Neural progenitor cell (in vitro differentiated cells): ENCODE measurements at regions not wholly inside any gene's neighbourhood (a gene's known extent, or its start where the extent isn't known, plus 50 kb on each side); places are given as distances from the start of the nearest gene placed in this dataset.

Experiments
- DNase-seq: peaks from one replicate; pipeline ENCODE4 v3.0.0-alpha.2; 2016; ENCODE audit warnings: low spot score
- H2AFZ ChIP-seq: fragments of 200-600 bp; sonication (generic); replicated peaks from 2 replicates; pipeline ENCODE4 v1.6.1; 2016; ENCODE audit warnings: antibody characterized with exemption
- H3F3A ChIP-seq: fragments of 200-600 bp; sonication (generic); 2 replicates; pipeline ENCODE4 v1.6.1; 2016; ENCODE audit warnings: antibody characterized with exemption, low read depth
- H3K27ac ChIP-seq: fragments of 200-600 bp; sonication (generic); 2 replicates; pipeline ENCODE4 v1.5.1; 2016; ENCODE audit warnings: mild to moderate bottlenecking
- H3K27me3 ChIP-seq: fragments of 200-600 bp; sonication (generic); 2 replicates; pipeline ENCODE4 v1.6.1; 2016; ENCODE audit warnings: mild to moderate bottlenecking, moderate library complexity
- H3K36me3 ChIP-seq: fragments of 200-600 bp; sonication (generic); 2 replicates; pipeline ENCODE4 v1.5.1; 2016
- H3K4me1 ChIP-seq: fragments of 200-600 bp; sonication (generic); 2 replicates; pipeline ENCODE4 v1.6.1; 2016; ENCODE audit warnings: mixed run types
- H3K4me2 ChIP-seq: fragments of 200-600 bp; sonication (generic); 2 replicates; pipeline ENCODE4 v1.6.1; 2016
- H3K4me3 ChIP-seq: fragments of 200-600 bp; sonication (generic); 2 replicates; pipeline ENCODE4 v1.5.1; 2016
- H3K79me2 ChIP-seq: fragments of 200-600 bp; sonication (generic); 2 replicates; pipeline ENCODE4 v1.6.1; 2016; ENCODE audit warnings: low read depth
- H3K9ac ChIP-seq: fragments of 200-600 bp; sonication (generic); 2 replicates; pipeline ENCODE4 v1.6.1; 2016
- H3K9me3 ChIP-seq: fragments of 200-600 bp; sonication (generic); 2 replicates; pipeline ENCODE4 v1.5.1; 2016; ENCODE audit warnings: low read depth
- H4K20me1 ChIP-seq: fragments of 200-600 bp; sonication (generic); 2 replicates; pipeline ENCODE4 v1.6.1; 2016; ENCODE audit warnings: low read depth
- H3K27ac Mint-ChIP-seq: 3 replicates; pipeline ENCODE4 v1.8.0; 2021; ENCODE audit warnings: mixed read lengths
- H3K27me3 Mint-ChIP-seq: 2 replicates; pipeline ENCODE4 v1.8.0; 2022; ENCODE audit warnings: low read depth, mild to moderate bottlenecking, inconsistent platforms, moderate library complexity, mixed read lengths; ENCODE audit not compliant: insufficient read depth
- H3K36me3 Mint-ChIP-seq: 3 replicates; pipeline ENCODE4 v1.8.0; 2021; ENCODE audit warnings: mixed read lengths
- H3K4me1 Mint-ChIP-seq: 3 replicates; pipeline ENCODE4 v1.8.0; 2021; ENCODE audit warnings: mixed read lengths
- H3K4me3 Mint-ChIP-seq: 3 replicates; pipeline ENCODE4 v1.8.0; 2021; ENCODE audit warnings: mild to moderate bottlenecking, moderate library complexity, mixed read lengths
- H3K9me3 Mint-ChIP-seq: 3 replicates; pipeline ENCODE4 v1.8.0; 2020; ENCODE audit warnings: mixed read lengths
- CTCF ChIP-seq: fragments of 200-600 bp; sonication (generic); IDR thresholded peaks from 2 replicates; pipeline ENCODE4 v1.5.1; 2017; ENCODE audit warnings: antibody characterized with exemption, mild to moderate bottlenecking
- EZH2 ChIP-seq: fragments of 200-600 bp; sonication (generic); IDR thresholded peaks from 2 replicates; pipeline ENCODE4 v1.6.1; 2017; ENCODE audit warnings: antibody characterized with exemption, mild to moderate bottlenecking, moderate library complexity
- EZH2phosphoT487 ChIP-seq: fragments of 200-600 bp; sonication (generic); IDR thresholded peaks from 2 replicates; pipeline ENCODE4 v1.6.1; 2017; ENCODE audit warnings: antibody characterized with exemption

DNA sequence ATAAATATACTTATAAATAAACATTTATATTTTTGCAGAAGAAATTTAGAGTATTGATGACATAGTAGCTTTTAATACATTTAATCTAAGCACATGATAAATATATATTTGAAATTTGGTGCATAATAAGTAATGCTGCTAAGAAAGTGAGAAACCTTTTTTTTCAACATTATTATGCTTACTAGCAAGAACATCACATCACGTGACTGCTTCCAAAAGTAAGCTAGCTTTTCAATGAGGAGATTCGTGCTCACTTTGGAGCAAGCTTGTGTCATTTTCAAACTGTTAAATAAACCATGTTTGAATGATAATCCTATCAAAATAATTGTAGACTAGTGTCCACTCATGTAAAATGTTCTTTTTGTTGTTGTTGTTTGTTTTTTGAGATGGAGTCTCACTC is 109.0 kb upstream of the SLC4A7 start:
- Histone ChIP-seq H3K27me3 (no peaks in the 10 kb centered on the region), H3K4me1 (peaks cover 15% of the 10 kb centered on the region), H3K79me2 (no peaks in the 10 kb centered on the region), H2AFZ (no peak overlapping the region), H3K9me3 (no peaks in the 10 kb centered on the region), H3K27ac (no peak overlapping the region), H3F3A (no peaks in the 10 kb centered on the region), H3K9ac (no peak overlapping the region), H3K4me2 (no peak overlapping the region), H4K20me1 (no peaks in the 10 kb centered on the region), H3K4me3 (no peak overlapping the region), H3K36me3 (no peaks in the 10 kb centered on the region)
- H3K4me1 Mint-ChIP-seq, result peaks cover 23% of the 10 kb centered on the region
- no peaks in the 10 kb centered on the region for H3K36me3 Mint-ChIP-seq
- no peaks in the 10 kb centered on the region for H3K9me3 Mint-ChIP-seq
- DNase-seq, result no peak
- TF ChIP-seq CTCF, result no peak
- TF ChIP-seq EZH2phosphoT487, result no peak
- no peak for TF ChIP-seq EZH2
- no peak overlapping the region for H3K4me3 Mint-ChIP-seq
- peaks cover 4% of the 10 kb centered on the region for H3K27me3 Mint-ChIP-seq
- no peak overlapping the region for H3K27ac Mint-ChIP-seq

GRCh38 chr3:27591312-27592210 is 107.4 kb upstream of the SLC4A7 start:
- H3K27me3 Mint-ChIP-seq, result peaks cover 4% of the 10 kb centered on the region
- no peaks in the 10 kb centered on the region for H3K79me2 ChIP-seq
- H2AFZ ChIP-seq, result peak overlapping the region; percentile 41
- peaks cover 15% of the 10 kb centered on the region for H3K4me1 ChIP-seq
- no peaks in the 10 kb centered on the region for H4K20me1 ChIP-seq
- no peaks in the 10 kb centered on the region for H3K9me3 ChIP-seq
- H3K36me3 ChIP-seq, result no peaks in the 10 kb centered on the region
- no peaks in the 10 kb centered on the region for H3F3A ChIP-seq
- peaks cover 23% of the 10 kb centered on the region for H3K4me1 Mint-ChIP-seq
- H3K9ac ChIP-seq, result no peak overlapping the region
- no peak for DNase-seq
- H3K9me3 Mint-ChIP-seq, result no peaks in the 10 kb centered on the region
- TF ChIP-seq EZH2phosphoT487 (no peak), EZH2 (no peak), CTCF (no peak)
- no peak overlapping the region for H3K4me3 ChIP-seq
- no peak overlapping the region for H3K27ac ChIP-seq
- no peak overlapping the region for H3K4me2 ChIP-seq
- no peaks in the 10 kb centered on the region for H3K36me3 Mint-ChIP-seq
- H3K4me3 Mint-ChIP-seq, result no peak overlapping the region
- no peaks in the 10 kb centered on the region for H3K27me3 ChIP-seq
- H3K27ac Mint-ChIP-seq, result no peak overlapping the region

DNA sequence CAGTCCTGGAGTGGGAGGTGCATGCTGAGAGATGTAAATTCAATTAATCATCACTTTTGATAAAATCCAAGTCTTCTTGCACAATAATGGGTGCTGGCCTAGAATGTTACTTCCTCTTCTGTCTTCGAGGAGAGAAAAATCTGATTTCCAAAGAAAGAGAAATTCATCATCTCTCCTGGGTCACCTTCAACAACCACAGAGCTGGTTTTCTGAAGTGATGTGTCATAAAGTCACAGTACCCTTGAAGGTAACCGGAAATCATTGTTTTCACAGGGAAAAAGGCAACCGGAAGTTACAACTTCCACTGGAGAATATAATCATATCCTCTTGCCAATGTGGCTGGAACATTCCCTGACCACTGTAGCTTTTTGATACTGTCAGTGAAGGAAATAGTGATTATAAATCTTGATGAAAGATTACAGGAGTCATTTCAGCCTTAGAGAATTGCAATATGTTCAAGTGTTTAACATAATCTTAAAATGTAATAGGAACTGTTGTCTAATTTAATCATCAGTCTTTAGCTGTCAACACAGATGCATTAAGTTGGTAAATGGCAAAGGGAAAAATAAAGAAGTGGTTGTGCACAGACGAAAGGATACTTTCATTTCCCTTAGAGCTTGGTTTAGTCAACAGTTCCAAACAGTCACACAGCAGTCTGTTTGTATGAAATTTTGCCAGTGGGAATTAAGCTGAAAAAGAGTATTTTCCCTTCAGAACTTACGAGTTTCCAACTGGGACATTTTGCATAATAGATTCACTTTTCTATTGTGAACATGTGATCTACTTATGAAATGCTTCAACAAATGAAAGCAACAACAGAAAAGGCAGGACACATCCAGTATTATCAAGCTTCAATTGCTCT is 106.5 kb upstream of the SLC4A7 start:
- peaks cover 18% of the 10 kb centered on the region for H3K4me1 Mint-ChIP-seq
- H3K27me3 ChIP-seq, result no peaks in the 10 kb centered on the region
- no peak overlapping the region for H3K27ac Mint-ChIP-seq
- H3K27me3 Mint-ChIP-seq, result peaks cover 4% of the 10 kb centered on the region
- H3K4me3 Mint-ChIP-seq, result no peak overlapping the region
- H3K27ac ChIP-seq, result no peak overlapping the region
- H3K9ac ChIP-seq, result no peak overlapping the region
- H3K4me1 ChIP-seq, result peaks cover 15% of the 10 kb centered on the region
- H4K20me1 ChIP-seq, result no peaks in the 10 kb centered on the region
- TF ChIP-seq EZH2phosphoT487 (no peak), CTCF (no peak)
- H3K9me3 Mint-ChIP-seq, result no peaks in the 10 kb centered on the region
- no peaks in the 10 kb centered on the region for H3K36me3 ChIP-seq
- H3K9me3 ChIP-seq, result no peaks in the 10 kb centered on the region
- peak overlapping the region; percentile 47 for H2AFZ ChIP-seq
- H3K36me3 Mint-ChIP-seq, result no peaks in the 10 kb centered on the region
- H3K4me3 ChIP-seq, result no peak overlapping the region
- no peak overlapping the region for H3K4me2 ChIP-seq
- H3K79me2 ChIP-seq, result no peaks in the 10 kb centered on the region
- no peaks in the 10 kb centered on the region for H3F3A ChIP-seq
- no peak for DNase-seq
